ENCODE measurements at regions not wholly inside any gene's neighbourhood (a gene's known extent, or its start where the extent isn't known, plus 50 kb on each side); places are given as distances from the start of the nearest gene placed in this dataset.

GRCh38 chr2:226011716-226012450 lies 612.4 kb downstream of the NYAP2 start:
- DNase-seq = no peak

GRCh38 chr2:226002438-226002837 lies 602.9 kb downstream of the NYAP2 start:
- no peak for DNase-seq

- no peak for DNase-seq
Observed at GRCh38 chr2:226001716-226002115, 602.2 kb downstream of the NYAP2 start.

- DNase-seq = no peak
Observed at GRCh38 chr2:225999692-226000091, 600.2 kb downstream of the NYAP2 start.

GRCh38 chr2:225998653-225999052 lies 599.1 kb downstream of the NYAP2 start:
- DNase-seq = no peak

GRCh38 chr2:225998116-225998515 lies 598.6 kb downstream of the NYAP2 start:
- DNase-seq = no peak

- DNase-seq = no peak
Observed at GRCh38 chr2:225996462-225996828, 596.9 kb downstream of the NYAP2 start.

GRCh38 chr2:225995796-225996461 lies 596.4 kb downstream of the NYAP2 start:
- DNase-seq = no peak

- DNase-seq = no peak
Observed at GRCh38 chr2:225994748-225995405, 595.4 kb downstream of the NYAP2 start.

GRCh38 chr2:225993430-225993829 lies 593.9 kb downstream of the NYAP2 start:
- DNase-seq = no peak

- DNase-seq = no peak
Observed at GRCh38 chr2:225989809-225990208, 590.3 kb downstream of the NYAP2 start.

- no peak for DNase-seq
Observed at GRCh38 chr2:225980372-225980771, 580.9 kb downstream of the NYAP2 start.

GRCh38 chr2:225971433-225971832 lies 571.9 kb downstream of the NYAP2 start:
- no peak for DNase-seq

GRCh38 chr2:225948903-225949302 lies 549.4 kb downstream of the NYAP2 start:
- no peak for DNase-seq

- DNase-seq = no peak
Observed at GRCh38 chr2:225938991-225939390, 539.5 kb downstream of the NYAP2 start.

- no peak for DNase-seq
Observed at GRCh38 chr2:225937625-225938187, 538.2 kb downstream of the NYAP2 start.

GRCh38 chr2:225932811-225933413 lies 533.4 kb downstream of the NYAP2 start:
- no peak for DNase-seq

- DNase-seq = no peak
Observed at GRCh38 chr2:225930687-225931086, 531.2 kb downstream of the NYAP2 start.

- no peak for DNase-seq
Observed at GRCh38 chr2:225920621-225921220, 521.2 kb downstream of the NYAP2 start.

GRCh38 chr2:225916692-225917091 lies 517.2 kb downstream of the NYAP2 start:
- DNase-seq = no peak

- DNase-seq = no peak
Observed at GRCh38 chr2:225911019-225911418, 511.5 kb downstream of the NYAP2 start.

- no peak for DNase-seq
Observed at GRCh38 chr2:225895126-225895525, 495.6 kb downstream of the NYAP2 start.
